Ureter (tissue), 1 donor: ENCODE measurements at regions not wholly inside any gene's neighbourhood (a gene's known extent, or its start where the extent isn't known, plus 50 kb on each side); places are given as distances from the start of the nearest gene placed in this dataset.
"Not testable (repeated sequence)": the region's sequence is repeated elsewhere in the genome, so short reads cannot be mapped to it uniquely, and the experiment has no call there.

Experiments
- DNase-seq: peaks from one replicate; pipeline ENCODE4 v3.0.0-alpha.2; 2020; ENCODE audit warnings: low spot score
- donor health status: DM: yes; HTN: yes; CAD: no.

DNA sequence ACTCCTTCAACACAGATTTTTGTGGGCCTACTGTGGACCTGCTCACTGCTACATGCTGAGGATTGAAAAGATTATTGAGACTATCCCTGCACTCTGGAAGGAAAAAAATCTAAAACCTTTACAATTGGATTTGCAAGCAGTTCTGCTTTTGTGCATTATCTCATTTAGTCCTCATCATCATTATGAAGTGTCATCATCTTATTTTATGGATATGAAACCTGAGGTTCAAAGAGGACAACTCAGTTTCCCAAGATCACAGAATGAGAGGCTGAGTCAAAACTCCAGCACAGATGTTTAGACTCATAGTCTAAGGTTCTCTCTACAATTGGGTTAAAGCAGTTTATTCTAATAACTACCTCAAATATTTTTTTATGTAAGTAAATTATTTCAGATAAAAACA is 160.2 kb upstream of the MARCKS start:
- no peak for DNase-seq

GRCh38 chr6:113697632-113698410 is 159.3 kb upstream of the MARCKS start:
- DNase-seq, result no peak

DNA sequence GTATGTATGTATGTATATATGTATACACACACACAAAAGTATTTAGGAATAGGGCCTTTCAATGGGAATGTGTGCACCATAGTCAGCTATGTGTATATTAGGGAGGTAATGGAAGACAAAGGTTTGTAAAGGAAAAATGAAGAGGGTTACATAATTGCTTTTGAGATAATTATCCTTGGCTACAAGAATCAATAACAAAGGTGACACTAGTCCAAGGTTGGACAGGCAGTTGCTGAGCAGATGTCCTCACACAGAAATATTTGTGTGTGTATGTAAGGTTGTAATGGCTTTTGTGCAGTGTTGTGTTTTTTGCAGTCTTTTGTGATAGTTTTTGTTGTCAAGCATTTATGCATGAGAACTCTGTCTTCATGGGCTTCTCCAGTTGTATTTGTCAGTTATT is 157.9 kb upstream of the MARCKS start:
- DNase-seq, result no peak

DNA sequence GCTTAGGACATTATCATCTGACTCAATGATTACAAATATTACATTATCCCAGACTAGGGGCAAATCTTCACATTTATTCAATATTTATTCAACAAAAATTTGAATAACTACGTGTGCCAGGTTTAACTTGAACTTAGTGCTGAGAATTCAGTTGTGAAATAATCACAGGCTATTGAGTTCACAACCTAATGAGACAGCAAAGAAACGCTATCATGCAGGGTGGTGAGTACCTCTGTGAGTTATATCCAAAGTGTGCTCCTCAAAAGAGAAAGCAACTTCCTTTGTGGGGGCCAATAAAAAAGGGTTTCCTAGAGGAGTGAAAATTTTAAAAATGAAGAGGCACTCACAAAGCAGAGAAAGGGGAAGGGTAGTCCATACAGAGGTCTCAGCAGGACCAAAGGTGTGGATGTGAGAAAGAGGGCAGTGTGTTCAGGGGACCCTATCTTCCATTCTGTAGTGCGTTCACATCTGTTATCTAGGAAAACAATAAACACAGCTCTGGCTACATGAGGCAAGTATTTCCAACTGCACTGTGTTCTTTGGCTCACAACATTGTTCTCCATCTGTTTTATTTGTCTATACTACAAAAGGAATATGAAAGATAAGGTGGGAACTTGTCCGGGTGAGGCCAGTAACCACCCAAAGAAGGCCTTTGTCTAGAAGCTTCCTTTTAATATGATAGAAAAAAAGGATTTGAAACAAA is 155.4 kb upstream of the MARCKS start:
- DNase-seq, result no peak

- DNase-seq, result no peak
Observed at GRCh38 chr6:113707194-113707593, 150.0 kb upstream of the MARCKS start.

DNA sequence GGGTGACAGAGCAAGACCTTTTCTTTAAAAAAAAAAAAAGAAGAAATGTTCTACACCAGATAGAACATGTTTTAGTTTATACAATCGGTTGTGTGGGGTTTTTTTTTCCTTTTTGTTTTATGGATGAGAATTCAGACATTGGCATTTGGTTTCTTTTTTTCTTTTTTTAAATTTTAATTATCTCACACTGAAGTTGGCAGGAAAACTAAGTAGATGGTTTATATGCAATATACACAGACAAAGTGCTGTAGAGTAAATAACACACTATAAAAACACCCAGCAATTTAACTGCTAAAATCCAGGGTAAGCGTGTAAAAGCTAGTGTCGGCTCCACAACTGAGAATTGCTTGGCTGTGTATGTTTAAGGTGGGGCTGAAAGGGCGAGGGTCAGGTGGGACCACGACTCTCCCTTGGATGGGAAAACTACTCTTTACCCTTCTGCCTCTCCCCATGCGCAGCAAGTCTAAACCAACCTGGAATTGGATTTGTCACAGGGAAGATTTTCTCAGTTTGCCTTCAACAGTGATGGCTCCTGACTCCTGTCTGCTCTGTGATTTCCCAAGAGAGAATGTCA is 147.1 kb upstream of the MARCKS start:
- no peak for DNase-seq

DNA sequence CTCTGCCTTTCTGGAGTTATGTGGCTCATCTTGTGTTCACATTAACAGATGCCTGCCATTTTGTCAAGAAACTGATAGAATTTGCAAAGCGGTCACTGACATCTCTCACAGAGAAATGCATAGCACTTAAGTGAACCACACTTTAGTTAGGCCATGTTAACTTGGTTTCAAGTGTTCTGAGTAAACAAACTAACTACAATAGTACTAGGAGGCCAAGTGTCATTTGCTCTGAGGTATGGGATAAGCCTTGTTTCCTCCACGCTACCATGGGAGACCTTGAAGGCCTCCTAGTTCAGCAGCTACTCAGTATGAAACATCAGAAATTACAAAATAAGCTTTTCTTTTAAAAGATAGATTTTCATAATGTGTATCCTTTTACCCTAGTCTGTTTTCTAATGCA is 143.5 kb upstream of the MARCKS start:
- DNase-seq, result no peak

DNA sequence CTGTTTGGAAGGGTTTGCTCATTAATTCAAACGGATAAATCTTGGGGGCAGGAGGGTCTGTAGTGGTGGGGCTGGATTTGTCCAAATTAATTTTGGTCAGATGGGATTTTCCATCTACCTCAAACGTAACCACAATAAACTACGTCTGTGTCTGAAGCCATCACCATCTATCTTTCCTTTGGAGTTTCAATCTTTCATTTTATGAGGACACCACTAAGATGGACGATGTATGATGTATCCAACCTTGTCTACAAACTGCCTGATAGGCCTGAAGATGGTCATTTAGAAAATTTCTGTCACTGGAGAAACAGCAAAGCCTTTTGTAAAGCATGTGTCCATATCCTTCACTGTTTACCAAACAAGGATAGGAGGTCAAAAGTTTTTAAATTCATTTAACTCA is 138.6 kb upstream of the MARCKS start:
- no peak for DNase-seq

GRCh38 chr6:113719064-113719463 is 138.1 kb upstream of the MARCKS start:
- no peak for DNase-seq

- no peak for DNase-seq
Observed at GRCh38 chr6:113719545-113719944, 137.6 kb upstream of the MARCKS start.

GRCh38 chr6:113723182-113723581 is 134.0 kb upstream of the MARCKS start:
- DNase-seq, result no peak

GRCh38 chr6:113724927-113725326 is 132.2 kb upstream of the MARCKS start:
- not testable (repeated sequence) for DNase-seq

- DNase-seq, result no peak
Observed at GRCh38 chr6:113731541-113731940, 125.6 kb upstream of the MARCKS start.

- no peak for DNase-seq
Observed at GRCh38 chr6:113732384-113732966, 124.7 kb upstream of the MARCKS start.

DNA sequence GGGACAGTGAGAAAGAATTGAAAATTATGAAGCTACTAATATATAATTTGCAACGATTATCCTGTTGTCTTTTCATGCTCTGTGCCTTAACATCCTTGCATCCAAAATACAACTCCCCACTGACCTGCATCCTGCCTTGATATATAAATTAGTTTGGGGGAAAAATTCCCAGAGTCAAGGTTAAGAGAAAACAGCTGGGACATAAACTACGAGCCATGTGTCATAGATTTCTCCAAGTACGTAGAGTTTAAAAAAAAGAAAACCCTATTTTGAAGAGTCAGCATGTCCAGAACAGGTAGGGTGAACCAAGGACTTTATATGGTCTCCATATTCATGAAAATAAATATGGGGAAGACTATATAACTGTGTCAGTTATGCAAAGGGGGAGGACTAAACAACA is 123.8 kb upstream of the MARCKS start:
- DNase-seq, result no peak

- DNase-seq, result no peak
Observed at GRCh38 chr6:113734982-113735381, 122.2 kb upstream of the MARCKS start.

DNA sequence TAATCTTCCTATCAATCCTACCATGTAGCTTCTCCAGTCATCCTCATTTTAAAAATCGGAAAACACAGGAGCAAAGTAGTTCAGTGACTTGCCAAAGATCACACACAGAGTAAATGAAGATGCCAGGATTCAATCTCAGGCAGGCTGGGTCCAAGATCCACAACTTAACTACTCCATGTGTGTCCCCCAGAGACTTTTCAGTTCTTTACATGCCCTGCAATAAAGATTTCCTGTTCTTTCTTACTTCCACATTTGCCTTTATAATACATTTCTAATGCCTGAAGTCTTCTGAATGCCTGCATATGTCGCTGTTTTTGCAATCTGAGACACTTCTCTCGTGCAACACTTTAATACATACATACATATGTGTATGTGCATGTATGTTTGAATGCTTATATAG is 121.7 kb upstream of the MARCKS start:
- no peak for DNase-seq

- no peak for DNase-seq
Observed at GRCh38 chr6:113736978-113737377, 120.2 kb upstream of the MARCKS start.

GRCh38 chr6:113739041-113739655 is 118.0 kb upstream of the MARCKS start:
- no peak for DNase-seq

- no peak for DNase-seq
Observed at GRCh38 chr6:113741651-113742050, 115.5 kb upstream of the MARCKS start.

GRCh38 chr6:113742342-113742741 is 114.8 kb upstream of the MARCKS start:
- DNase-seq, result no peak

GRCh38 chr6:113744861-113745260 is 112.3 kb upstream of the MARCKS start:
- DNase-seq, result no peak
